ENCODE measurements at regions not wholly inside any gene's neighbourhood (a gene's known extent, or its start where the extent isn't known, plus 50 kb on each side); places are given as distances from the start of the nearest gene placed in this dataset.

- TF ChIP-seq, protein P1, sequence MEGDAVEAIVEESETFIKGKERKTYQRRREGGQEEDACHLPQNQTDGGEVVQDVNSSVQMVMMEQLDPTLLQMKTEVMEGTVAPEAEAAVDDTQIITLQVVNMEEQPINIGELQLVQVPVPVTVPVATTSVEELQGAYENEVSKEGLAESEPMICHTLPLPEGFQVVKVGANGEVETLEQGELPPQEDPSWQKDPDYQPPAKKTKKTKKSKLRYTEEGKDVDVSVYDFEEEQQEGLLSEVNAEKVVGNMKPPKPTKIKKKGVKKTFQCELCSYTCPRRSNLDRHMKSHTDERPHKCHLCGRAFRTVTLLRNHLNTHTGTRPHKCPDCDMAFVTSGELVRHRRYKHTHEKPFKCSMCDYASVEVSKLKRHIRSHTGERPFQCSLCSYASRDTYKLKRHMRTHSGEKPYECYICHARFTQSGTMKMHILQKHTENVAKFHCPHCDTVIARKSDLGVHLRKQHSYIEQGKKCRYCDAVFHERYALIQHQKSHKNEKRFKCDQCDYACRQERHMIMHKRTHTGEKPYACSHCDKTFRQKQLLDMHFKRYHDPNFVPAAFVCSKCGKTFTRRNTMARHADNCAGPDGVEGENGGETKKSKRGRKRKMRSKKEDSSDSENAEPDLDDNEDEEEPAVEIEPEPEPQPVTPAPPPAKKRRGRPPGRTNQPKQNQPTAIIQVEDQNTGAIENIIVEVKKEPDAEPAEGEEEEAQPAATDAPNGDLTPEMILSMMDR (IDR thresholded peaks at IDR 0.05; ENCODE audit: borderline replicate concordance, extremely low read depth, low read length, poor library complexity, severe bottlenecking), result no peak
- TF ChIP-seq EZH2 (IDR thresholded peaks at IDR 0.05; ENCODE audit: borderline replicate concordance, low read depth, low read length, severe bottlenecking), result no peak
These were observed 318.4 kb downstream of the AJAP1 start for GRCh38 chr1:4972761-4973320.
